ENCODE measurements at regions not wholly inside any gene's neighbourhood (a gene's known extent, or its start where the extent isn't known, plus 50 kb on each side); places are given as distances from the start of the nearest gene placed in this dataset.

GRCh38 chr4:124902001-124902515 lies 189.5 kb upstream of the ANKRD50 start:
- TF ChIP-seq FOS (IDR thresholded peaks at IDR 0.05; ENCODE audit: borderline replicate concordance, insufficient read depth, low read length) (no peak), CTCF (IDR thresholded peaks at IDR 0.05; ENCODE audit: extremely low read depth in 1 of 2, insufficient read depth in 1 of 2, low read depth in 1 of 2, low read length in 2 of 2) (no peak), EZH2 (IDR thresholded peaks at IDR 0.05; ENCODE audit: borderline replicate concordance, low read depth, low read length, severe bottlenecking) (no peak), POLR2AphosphoS5 (IDR thresholded peaks at IDR 0.05; ENCODE audit: insufficient read depth, low read depth, low read length) (no peak), POLR2A (IDR thresholded peaks at IDR 0.05; ENCODE audit: low read depth, low read length) (no peak)
- TF ChIP-seq, protein P1, sequence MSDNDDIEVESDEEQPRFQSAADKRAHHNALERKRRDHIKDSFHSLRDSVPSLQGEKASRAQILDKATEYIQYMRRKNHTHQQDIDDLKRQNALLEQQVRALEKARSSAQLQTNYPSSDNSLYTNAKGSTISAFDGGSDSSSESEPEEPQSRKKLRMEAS (IDR thresholded peaks at IDR 0.05; ENCODE audit: insufficient read depth, insufficient read length) = no peak
